HCT116 (cell line): ENCODE measurements at regions not wholly inside any gene's neighbourhood (a gene's known extent, or its start where the extent isn't known, plus 50 kb on each side); places are given as distances from the start of the nearest gene placed in this dataset.

Experiments
- ATAC-seq: fragments of 200-7000 bp; cut with Tn5 transposase; 2 replicates; pipeline ENCODE4 v1.9.1; 2020; ENCODE audit warnings: mild to moderate bottlenecking, moderate library complexity
- BruUV-seq: library from RNA; stranded (reverse); fragments of 400-500 nt; replicated peaks from 2 replicates; lab custom pipeline; 2021; lab: Mats Ljungman, UMichigan
- CTCF ChIA-PET: fragments of 300-600 bp; sonication (Branson Sonifier 250); formaldehyde crosslinking; loops from one replicate; lab custom pipeline; 2021; ENCODE audit warnings: antibody characterized with exemption; lab: Charles Lee
- POLR2A ChIA-PET: fragments of 300-600, 350-600 bp; sonication (Branson Sonifier 250); formaldehyde crosslinking; loops from one replicate; lab custom pipeline; 2021; ENCODE audit warnings: antibody characterized with exemption; lab: Charles Lee
- RAD21 ChIA-PET, 2 experiments: fragments of 300-600 bp; sonication (Branson Sonifier 250); formaldehyde crosslinking; loops; one replicate each; lab custom pipeline; 2023; ENCODE audit warnings: low total read pairs in 2 of 2; ENCODE audit not compliant: uncharacterized antibody in 2 of 2, unreplicated experiment in 2 of 2, low non-redundant PET in 1 of 2; lab: Charles Lee
- DNase-seq: peaks from one replicate; pipeline ENCODE4 v3.0.0-alpha.2; 2010; ENCODE audit warnings: low read depth, low spot score
- H2AFZ ChIP-seq: fragments of 200-600 bp; shearing (Covaris generic), sonication (generic); 2 replicates; pipeline ENCODE4 v1.6.1; 2017; ENCODE audit warnings: low read depth, mixed run types, mixed read lengths, antibody characterized with exemption, low read length; ENCODE audit not compliant: poor library complexity, severe bottlenecking
- H3K27ac ChIP-seq: 2 replicates; pipeline ENCODE4 v1.5.1; 2012; ENCODE audit warnings: low read depth, low read length
- H3K27me3 ChIP-seq: fragments of 200-600 bp; sonication (generic); 2 replicates; pipeline ENCODE4 v1.6.1; 2016; ENCODE audit warnings: mixed run types, low read length, mixed read lengths; ENCODE audit not compliant: insufficient read depth
- H3K36me3 ChIP-seq, 2 experiments: fragments of 200-500 bp in 1 of 2; fragments of 200-600 bp in 1 of 2; sonication (Bioruptor generic) in 1 of 2; sonication (generic) in 1 of 2; 2 replicates each; pipeline versions ENCODE4 v1.5.1 to v1.6.1; 2014 to 2016; ENCODE audit warnings: low read length in 2 of 2, inconsistent platforms in 1 of 2, mixed read lengths in 1 of 2, mixed run types in 1 of 2; ENCODE audit not compliant: insufficient read depth in 2 of 2, control insufficient read depth in 1 of 2
- H3K4me1 ChIP-seq, 2 experiments: fragments of 200-600 bp in 1 of 2; sonication (generic) in 1 of 2; 2 replicates each; pipeline versions ENCODE4 v1.5.1 to v1.6.1; 2012 to 2017; ENCODE audit warnings: low read length in 2 of 2, inconsistent platforms in 1 of 2, mild to moderate bottlenecking in 1 of 2, mixed read lengths in 1 of 2, mixed run types in 1 of 2, moderate library complexity in 1 of 2; ENCODE audit not compliant: insufficient read depth in 2 of 2, control insufficient read depth in 1 of 2
- H3K4me2 ChIP-seq: fragments of 200-600 bp; sonication (generic); 2 replicates; pipeline ENCODE4 v1.6.1; 2017; ENCODE audit warnings: mixed run types, low read length, mixed read lengths
- H3K4me3 ChIP-seq, 2 experiments: fragments of 200-600 bp in 1 of 2; sonication (generic) in 1 of 2; replicated peaks in 1 of 2; 2 replicates each; pipeline ENCODE4 v1.5.1; 2011 to 2016; ENCODE audit warnings: low read length in 2 of 2, control low read depth in 1 of 2, low read depth in 1 of 2, mild to moderate bottlenecking in 1 of 2, mixed read lengths in 1 of 2, mixed run types in 1 of 2
- H3K79me2 ChIP-seq: fragments of 200-600 bp; sonication (generic); 2 replicates; pipeline ENCODE4 v1.6.1; 2017; ENCODE audit warnings: mild to moderate bottlenecking, mixed run types, low read length, moderate library complexity, mixed read lengths; ENCODE audit not compliant: insufficient read depth
- H3K9ac ChIP-seq: fragments of 200-600 bp; sonication (generic); 2 replicates; pipeline ENCODE4 v1.6.1; 2016; ENCODE audit warnings: low read length, mixed read lengths
- H3K9me2 ChIP-seq: fragments of 200-600 bp; sonication (generic), shearing (Covaris generic); 2 replicates; pipeline ENCODE4 v1.6.1; 2017; ENCODE audit warnings: mixed run types, mild to moderate bottlenecking, moderate library complexity; ENCODE audit not compliant: insufficient read depth
- H3K9me3 ChIP-seq, 2 experiments: fragments of 200-500 bp in 1 of 2; fragments of 200-600 bp in 1 of 2; sonication (Bioruptor generic) in 1 of 2; sonication (generic) in 1 of 2; 2 replicates each; pipeline ENCODE4 v1.6.1; 2014 to 2017; ENCODE audit warnings: low read length in 2 of 2, mixed read lengths in 2 of 2, inconsistent platforms in 1 of 2, low read depth in 1 of 2, mild to moderate bottlenecking in 1 of 2, mixed run types in 1 of 2, moderate library complexity in 1 of 2; ENCODE audit not compliant: control insufficient read depth in 1 of 2, insufficient read depth in 1 of 2
- H4K20me1 ChIP-seq: fragments of 200-600 bp; sonication (generic), shearing (Covaris generic); 2 replicates; pipeline ENCODE4 v1.6.1; 2017; ENCODE audit warnings: mixed run types, mild to moderate bottlenecking, moderate library complexity; ENCODE audit not compliant: insufficient read depth
- CEBPB ChIP-seq: IDR thresholded peaks from 2 replicates; pipeline ENCODE4 v1.6.1; 2012; ENCODE audit warnings: low read depth
- ELF1 ChIP-seq: IDR thresholded peaks from 2 replicates; pipeline ENCODE4 v1.6.1; 2012; ENCODE audit warnings: low read depth, borderline replicate concordance
- EZH2 ChIP-seq: fragments of 200-600 bp; sonication (generic); IDR thresholded peaks from 2 replicates; pipeline ENCODE4 v1.6.1; 2017; ENCODE audit warnings: antibody characterized with exemption, mixed run types
- EZH2phosphoT487 ChIP-seq: fragments of 200-600 bp; IDR thresholded peaks from 2 replicates; pipeline ENCODE4 v1.6.1; 2018; ENCODE audit warnings: antibody characterized with exemption, borderline replicate concordance
- JUND ChIP-seq: IDR thresholded peaks from 2 replicates; pipeline ENCODE4 v1.6.1; 2012
- POLR2A ChIP-seq: IDR thresholded peaks from 2 replicates; pipeline ENCODE4 v1.7.0; 2011; ENCODE audit warnings: borderline replicate concordance; ENCODE audit not compliant: insufficient read depth, insufficient read length; ENCODE audit errors: extremely low read depth
- POLR2AphosphoS5 ChIP-seq: IDR thresholded peaks from 2 replicates; pipeline ENCODE4 v1.6.1; 2011; ENCODE audit warnings: mild to moderate bottlenecking, low read depth, low read length, moderate library complexity
- RAD21 ChIP-seq: IDR thresholded peaks from 2 replicates; pipeline ENCODE4 v1.6.1; 2012; ENCODE audit warnings: low read depth, mild to moderate bottlenecking
- SIN3A ChIP-seq: IDR thresholded peaks from 2 replicates; pipeline ENCODE4 v1.6.1; 2012; ENCODE audit warnings: low read depth
- SRF ChIP-seq: IDR thresholded peaks from 2 replicates; pipeline ENCODE4 v1.6.1; 2012; ENCODE audit warnings: low read depth
- TCF7L2 ChIP-seq: IDR thresholded peaks from 2 replicates; pipeline ENCODE4 v1.7.0; 2011; ENCODE audit warnings: borderline replicate concordance, inconsistent platforms; ENCODE audit not compliant: insufficient read depth, insufficient read length; ENCODE audit errors: extremely low read depth
- YY1 ChIP-seq: IDR thresholded peaks from 2 replicates; pipeline ENCODE4 v1.6.1; 2011; ENCODE audit warnings: low read length, low read depth, moderate library complexity, mild to moderate bottlenecking; ENCODE audit not compliant: insufficient replicate concordance; ENCODE audit errors: extremely low read depth
- ZNF274 ChIP-seq: fragments of 200-500 bp; sonication (Bioruptor generic); IDR thresholded peaks from 2 replicates; pipeline ENCODE4 v1.6.1; 2014; ENCODE audit warnings: mild to moderate bottlenecking, low read depth, low read length, inconsistent platforms
- intact Hi-C: fragments of 100-400 bp; cut with micrococcal nuclease; formaldehyde crosslinking; loops from 2 replicates; pipeline ENCODE4 v1.10.0; 2022
- TF ChIP-seq, protein P1 (sequence below), 3 experiments: fragments of 200-600 bp in 1 of 3; sonication (generic) in 1 of 3; IDR thresholded peaks in 2 of 3; conservative IDR thresholded peaks in 1 of 3; 2 replicates each; pipeline ENCODE4 v1.5.1; 2012 to 2017; ENCODE audit warnings: low read depth in 2 of 3, low read length in 2 of 3, antibody characterized with exemption in 1 of 3, borderline replicate concordance in 1 of 3, control low read depth in 1 of 3, mild to moderate bottlenecking in 1 of 3, mixed read lengths in 1 of 3, mixed run types in 1 of 3, moderate library complexity in 1 of 3; ENCODE audit not compliant: insufficient read depth in 1 of 3
- TF ChIP-seq, protein P2 (sequence below): IDR thresholded peaks from 2 replicates; pipeline ENCODE4 v1.6.1; 2012; ENCODE audit warnings: low read depth
- TF ChIP-seq, protein P3 (sequence below): IDR thresholded peaks from 2 replicates; pipeline ENCODE4 v1.6.1; 2012

DNA sequence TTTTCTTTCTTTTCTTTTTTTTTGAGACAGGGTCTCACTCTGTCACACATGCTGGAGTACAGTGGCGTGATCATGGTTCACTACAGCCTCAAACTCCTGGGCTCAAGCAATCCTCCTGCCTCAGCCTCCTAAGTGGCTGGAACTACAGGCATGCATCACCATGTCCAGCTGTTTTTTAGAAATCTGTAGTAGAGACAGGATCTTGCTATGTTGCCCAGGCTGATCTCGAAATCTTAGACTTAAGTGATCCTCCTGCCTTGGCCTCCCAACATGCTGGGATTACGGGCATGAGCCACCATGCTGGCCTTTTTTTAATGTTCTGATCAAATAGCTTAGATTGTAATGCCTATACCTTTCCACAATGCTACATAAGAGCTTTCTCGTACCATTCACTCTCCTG lies 107.0 kb upstream of the KCTD7 start (continued):
- TF ChIP-seq, protein P1, sequence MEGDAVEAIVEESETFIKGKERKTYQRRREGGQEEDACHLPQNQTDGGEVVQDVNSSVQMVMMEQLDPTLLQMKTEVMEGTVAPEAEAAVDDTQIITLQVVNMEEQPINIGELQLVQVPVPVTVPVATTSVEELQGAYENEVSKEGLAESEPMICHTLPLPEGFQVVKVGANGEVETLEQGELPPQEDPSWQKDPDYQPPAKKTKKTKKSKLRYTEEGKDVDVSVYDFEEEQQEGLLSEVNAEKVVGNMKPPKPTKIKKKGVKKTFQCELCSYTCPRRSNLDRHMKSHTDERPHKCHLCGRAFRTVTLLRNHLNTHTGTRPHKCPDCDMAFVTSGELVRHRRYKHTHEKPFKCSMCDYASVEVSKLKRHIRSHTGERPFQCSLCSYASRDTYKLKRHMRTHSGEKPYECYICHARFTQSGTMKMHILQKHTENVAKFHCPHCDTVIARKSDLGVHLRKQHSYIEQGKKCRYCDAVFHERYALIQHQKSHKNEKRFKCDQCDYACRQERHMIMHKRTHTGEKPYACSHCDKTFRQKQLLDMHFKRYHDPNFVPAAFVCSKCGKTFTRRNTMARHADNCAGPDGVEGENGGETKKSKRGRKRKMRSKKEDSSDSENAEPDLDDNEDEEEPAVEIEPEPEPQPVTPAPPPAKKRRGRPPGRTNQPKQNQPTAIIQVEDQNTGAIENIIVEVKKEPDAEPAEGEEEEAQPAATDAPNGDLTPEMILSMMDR (IDR thresholded peaks at IDR 0.05 in 2 of 3, conservative IDR thresholded peaks at IDR 0.05 in 1 of 3; ENCODE audit: borderline replicate concordance in 1 of 3, insufficient read depth in 1 of 3, low read depth in 2 of 3, low read length in 2 of 3) = no peak
- no peak for TF ChIP-seq RAD21

DNA sequence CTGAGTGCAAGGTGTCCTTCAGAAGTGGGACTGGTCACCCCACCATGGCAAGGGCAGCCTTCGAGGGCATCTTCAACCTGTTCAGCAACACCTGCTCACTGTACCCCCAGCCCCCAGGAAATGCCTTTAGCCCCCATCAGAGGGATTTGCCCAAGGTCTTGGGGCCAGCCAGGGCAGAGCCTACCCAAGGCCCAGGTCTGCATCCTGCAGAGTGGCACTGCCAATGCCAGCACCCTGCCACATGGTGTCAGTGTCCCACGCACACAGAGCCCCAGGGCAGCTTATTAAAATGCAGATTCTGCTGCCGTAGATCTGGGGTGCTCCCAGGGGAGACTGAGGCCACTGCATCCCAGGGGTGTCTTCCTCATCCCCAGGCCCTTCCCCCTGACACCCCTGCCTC lies 106.2 kb upstream of the KCTD7 start:
- Histone ChIP-seq H4K20me1 (no peaks in the 10 kb centered on the region), H3K36me3 (no peaks in the 10 kb centered on the region), H3K9me2 (no peaks in the 10 kb centered on the region), H3K79me2 (no peaks in the 10 kb centered on the region), H2AFZ (no peak overlapping the region), H3K9me3 (no peaks in the 10 kb centered on the region), H3K4me2 (no peak overlapping the region), H3K4me1 (no peaks in the 10 kb centered on the region), H3K9ac (no peak overlapping the region), H3K4me3 (no peak overlapping the region), H3K27ac (no peak overlapping the region), H3K27me3 (no peaks in the 10 kb centered on the region)
- intact Hi-C loops = no loop called here
- ChIA-PET RAD21 (no interaction called here), CTCF (interaction anchor here (0.5 to 1.5 kb wide), 2 partner anchors 9 to 39 kb away, joined by 3 read pairs; no protein-coding TSS in a partner anchor), POLR2A (no interaction called here)
- DNase-seq (no peak), ATAC-seq (peak; percentile 86)
- no TSS peak for BruUV-seq
- no peak for TF ChIP-seq ZNF274
- no peak for TF ChIP-seq TCF7L2
- TF ChIP-seq, protein P1 (IDR thresholded peaks at IDR 0.05 in 2 of 3, conservative IDR thresholded peaks at IDR 0.05 in 1 of 3; ENCODE audit: borderline replicate concordance in 1 of 3, insufficient read depth in 1 of 3, low read depth in 2 of 3, low read length in 2 of 3) = peak; percentile 37 to 67 (median 55); a peak in 5 of 6 replicates
- TF ChIP-seq, protein P2, sequence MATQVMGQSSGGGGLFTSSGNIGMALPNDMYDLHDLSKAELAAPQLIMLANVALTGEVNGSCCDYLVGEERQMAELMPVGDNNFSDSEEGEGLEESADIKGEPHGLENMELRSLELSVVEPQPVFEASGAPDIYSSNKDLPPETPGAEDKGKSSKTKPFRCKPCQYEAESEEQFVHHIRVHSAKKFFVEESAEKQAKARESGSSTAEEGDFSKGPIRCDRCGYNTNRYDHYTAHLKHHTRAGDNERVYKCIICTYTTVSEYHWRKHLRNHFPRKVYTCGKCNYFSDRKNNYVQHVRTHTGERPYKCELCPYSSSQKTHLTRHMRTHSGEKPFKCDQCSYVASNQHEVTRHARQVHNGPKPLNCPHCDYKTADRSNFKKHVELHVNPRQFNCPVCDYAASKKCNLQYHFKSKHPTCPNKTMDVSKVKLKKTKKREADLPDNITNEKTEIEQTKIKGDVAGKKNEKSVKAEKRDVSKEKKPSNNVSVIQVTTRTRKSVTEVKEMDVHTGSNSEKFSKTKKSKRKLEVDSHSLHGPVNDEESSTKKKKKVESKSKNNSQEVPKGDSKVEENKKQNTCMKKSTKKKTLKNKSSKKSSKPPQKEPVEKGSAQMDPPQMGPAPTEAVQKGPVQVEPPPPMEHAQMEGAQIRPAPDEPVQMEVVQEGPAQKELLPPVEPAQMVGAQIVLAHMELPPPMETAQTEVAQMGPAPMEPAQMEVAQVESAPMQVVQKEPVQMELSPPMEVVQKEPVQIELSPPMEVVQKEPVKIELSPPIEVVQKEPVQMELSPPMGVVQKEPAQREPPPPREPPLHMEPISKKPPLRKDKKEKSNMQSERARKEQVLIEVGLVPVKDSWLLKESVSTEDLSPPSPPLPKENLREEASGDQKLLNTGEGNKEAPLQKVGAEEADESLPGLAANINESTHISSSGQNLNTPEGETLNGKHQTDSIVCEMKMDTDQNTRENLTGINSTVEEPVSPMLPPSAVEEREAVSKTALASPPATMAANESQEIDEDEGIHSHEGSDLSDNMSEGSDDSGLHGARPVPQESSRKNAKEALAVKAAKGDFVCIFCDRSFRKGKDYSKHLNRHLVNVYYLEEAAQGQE = no peak
- TF ChIP-seq CEBPB = no peak
- no peak for TF ChIP-seq EZH2
- TF ChIP-seq JUND = no peak
- TF ChIP-seq, protein P3, sequence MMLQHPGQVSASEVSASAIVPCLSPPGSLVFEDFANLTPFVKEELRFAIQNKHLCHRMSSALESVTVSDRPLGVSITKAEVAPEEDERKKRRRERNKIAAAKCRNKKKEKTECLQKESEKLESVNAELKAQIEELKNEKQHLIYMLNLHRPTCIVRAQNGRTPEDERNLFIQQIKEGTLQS = no peak
- no peak; the same call in 1 of the 2 replicates for TF ChIP-seq POLR2AphosphoS5
- TF ChIP-seq SRF = no peak
- no peak for TF ChIP-seq POLR2A
- TF ChIP-seq EZH2phosphoT487 = no peak
- no peak for TF ChIP-seq ELF1
- peak; percentile 75 for TF ChIP-seq RAD21
- no peak for TF ChIP-seq YY1
- no peak for TF ChIP-seq SIN3A
